Heart left ventricle (tissue), 16 donors: ENCODE measurements at regions not wholly inside any gene's neighbourhood (a gene's known extent, or its start where the extent isn't known, plus 50 kb on each side); places are given as distances from the start of the nearest gene placed in this dataset.

ENCODE experiments used
- ATAC-seq, 4 donors: fragments of 200-7000 bp; cut with Tn5 transposase; one replicate each; pipeline ENCODE4 v1.9.1; 2020 to 2022; ENCODE audit warnings: moderate library complexity in 4 of 4, mild to moderate bottlenecking in 3 of 4, moderate number of reproducible peaks in 1 of 4
- DNase-seq, 5 donors: peaks; one replicate each; pipeline ENCODE4 v3.0.0-alpha.2; 2020
- H3K27ac ChIP-seq, 12 donors: fragments of 200-600 bp; sonication (generic) in 4 of 12; one replicate each; pipeline versions ENCODE4 v1.5.0 to v1.8.0; 2016 to 2022; ENCODE audit warnings: mild to moderate bottlenecking in 2 of 12
- H3K27me3 ChIP-seq, 9 donors: fragments of 200-600 bp; sonication (generic) in 2 of 9; one replicate each; pipeline versions ENCODE4 v1.5.1 to v1.8.0; 2016 to 2022; ENCODE audit warnings: mild to moderate bottlenecking in 3 of 9
- H3K36me3 ChIP-seq, 9 donors: fragments of 200-600 bp; sonication (generic) in 2 of 9; one replicate each; pipeline versions ENCODE4 v1.5.0 to v1.8.0; 2018 to 2022; ENCODE audit warnings: mild to moderate bottlenecking in 2 of 9
- H3K4me1 ChIP-seq, 12 donors: fragments of 200-600 bp; sonication (generic) in 4 of 12; one replicate each; pipeline versions ENCODE4 v1.5.0 to v1.8.0; 2016 to 2022; ENCODE audit warnings: mild to moderate bottlenecking in 3 of 12
- H3K4me3 ChIP-seq, 12 donors: fragments of 200-600 bp; sonication (generic) in 4 of 12; one replicate each; pipeline versions ENCODE4 v1.5.0 to v1.8.0; 2017 to 2022; ENCODE audit warnings: mild to moderate bottlenecking in 9 of 12, moderate library complexity in 4 of 12
- H3K9me3 ChIP-seq, 12 donors: fragments of 200-600 bp; sonication (generic) in 4 of 12; one replicate each; pipeline versions ENCODE4 v1.5.0 to v1.8.0; 2016 to 2022; ENCODE audit warnings: mild to moderate bottlenecking in 1 of 12
- CTCF ChIP-seq, 12 donors: fragments of 200-600 bp; sonication (generic) in 4 of 12; IDR thresholded peaks; one replicate each; pipeline versions ENCODE4 v1.5.0 to v1.8.0; 2018 to 2022; ENCODE audit warnings: antibody characterized with exemption in 12 of 12, mild to moderate bottlenecking in 5 of 12
- POLR2A ChIP-seq, 2 donors: fragments of 450-650 bp; IDR thresholded peaks; one replicate each; pipeline ENCODE4 v1.6.1; 2017; ENCODE audit warnings: antibody characterized with exemption in 2 of 2, mild to moderate bottlenecking in 2 of 2, moderate library complexity in 2 of 2
- WGBS, 4 donors: extraction: QIAGEN DNeasy Blood & Tissue Kit in 2 of 4; methylation state at CpG; one replicate each; pipeline versions ENCODE4 v1.1.5 to v1.1.7; 2013 to 2018; 5-methylcytosine and 5-hydroxymethylcytosine counted together
- intact Hi-C, 10 donors: fragments of 100-400 bp; cut with DNase I; formaldehyde crosslinking; loops; one replicate each; pipeline versions ENCODE4 v1.11.1 to v1.14.2; 2022
- donor health status: ischemic (EF 13 %, LVEDD 7.1; RV severe dilation, severe dysfunction).
- donor health status: healthy with polysubstance abuse.
- donor health status: DM: no; HTN: yes; CAD: no.
- donor health status: DM: no; HTN: no; CAD: no.
- donor health status: ischemic (EF 25% LVEDD 6.9; RV normal size, moderate dysfunction).
- donor health status: ischemic (EF 25% LVEDD 5.7; RV mildly dilated, moderate dysfunction).
- donor health status: healthy.
- donor health status: DM: yes; HTN: yes; CAD: no.
- donor health status: ischemic (EF 35%, LVEDD 5.7; RV mildly dilated, moderate dysfunction).
- donor health status: nonischemic (EF 11% LVEDD 7.7; RV severe dilation, severe dysfunction).
- donor health status: DM: yes; HTN: yes; CAD: no.
- donor health status: PGD.
- donor health status: ischemic (EF 29% LVEDD 5.4; RV normal size, mild dysfunction).
- donor health status: nonischemic (EF 23%, LVEDD 6.1; RV moderate dilation, normal function).

GRCh38 chr7:51802718-51803117, 486.1 kb upstream of the COBL start:
- peaks cover 0 to 5% (median 0%) of the 10 kb centered on the region in 12 donors for H3K9me3 ChIP-seq
- no peak overlapping the region for H3K4me3 ChIP-seq
- H3K4me1 ChIP-seq: no peaks in the 10 kb centered on the region
- WGBS, 4 donors: 32 to 41% (median 35%) methylated on average over 5 of the region's 5 CpGs
- no peaks in the 10 kb centered on the region for H3K36me3 ChIP-seq
- no peak for DNase-seq
- H3K27ac ChIP-seq: no peak overlapping the region
- no peaks in the 10 kb centered on the region for H3K27me3 ChIP-seq
- ATAC-seq: no peak
- TF ChIP-seq CTCF (IDR thresholded peaks at IDR 0.05) (no peak), POLR2A (IDR thresholded peaks at IDR 0.05) (no peak)
- intact Hi-C loops: no loop called here

GRCh38 chr7:51797371-51797770, 480.8 kb upstream of the COBL start:
- Histone ChIP-seq H3K4me3 (no peak overlapping the region), H3K27me3 (no peaks in the 10 kb centered on the region), H3K36me3 (no peaks in the 10 kb centered on the region), H3K27ac (no peak overlapping the region), H3K4me1 (no peaks in the 10 kb centered on the region), H3K9me3 (peaks cover 0 to 5% (median 0%) of the 10 kb centered on the region in 12 donors)
- ATAC-seq (no peak), DNase-seq (no peak)
- WGBS, 4 donors: 93 to 97% (median 94%) methylated on average over 1 of the region's 1 CpG
- no peak for TF ChIP-seq CTCF (IDR thresholded peaks at IDR 0.05)
- no peak for TF ChIP-seq POLR2A (IDR thresholded peaks at IDR 0.05)
- intact Hi-C loops: no loop called here

- no peak for ATAC-seq
- no peak for TF ChIP-seq CTCF (IDR thresholded peaks at IDR 0.05)
- TF ChIP-seq POLR2A (IDR thresholded peaks at IDR 0.05): no peak
- WGBS, 4 donors: 49 to 70% (median 66%) methylated on average over 1 of the region's 1 CpG
- no peak for DNase-seq
- Histone ChIP-seq H3K36me3 (no peaks in the 10 kb centered on the region), H3K9me3 (peaks cover 0 to 5% (median 0%) of the 10 kb centered on the region in 12 donors), H3K27ac (no peak overlapping the region), H3K27me3 (no peaks in the 10 kb centered on the region), H3K4me3 (no peak overlapping the region), H3K4me1 (no peaks in the 10 kb centered on the region)
- intact Hi-C loops: no loop called here
These were observed 476.2 kb upstream of the COBL start for GRCh38 chr7:51792796-51793195.

GRCh38 chr7:51789489-51789888, 472.9 kb upstream of the COBL start:
- ATAC-seq: no peak
- TF ChIP-seq POLR2A (IDR thresholded peaks at IDR 0.05) (no peak), CTCF (IDR thresholded peaks at IDR 0.05) (peak in 1 of 12 donors; percentile 6)
- no peak for DNase-seq
- Histone ChIP-seq H3K27ac (no peak overlapping the region), H3K9me3 (peaks cover 0 to 5% (median 0%) of the 10 kb centered on the region in 12 donors), H3K4me1 (no peaks in the 10 kb centered on the region), H3K36me3 (no peaks in the 10 kb centered on the region), H3K4me3 (no peak overlapping the region), H3K27me3 (no peaks in the 10 kb centered on the region)
- intact Hi-C loops: no loop called here
